ENCODE measurements at regions not wholly inside any gene's neighbourhood (a gene's known extent, or its start where the extent isn't known, plus 50 kb on each side); places are given as distances from the start of the nearest gene placed in this dataset.
"Not testable (repeated sequence)": the region's sequence is repeated elsewhere in the genome, so short reads cannot be mapped to it uniquely, and the experiment has no call there.

GRCh38 chr1:817071-817599 is 106.6 kb upstream of the SAMD11 start:
- not testable (repeated sequence) for DNase-seq

- DNase-seq = not testable (repeated sequence)
These were observed 105.8 kb upstream of the SAMD11 start for GRCh38 chr1:817658-818617.

GRCh38 chr1:818618-819291 is 105.0 kb upstream of the SAMD11 start:
- no peak for TF ChIP-seq POLR2A (IDR thresholded peaks at IDR 0.05; ENCODE audit: low read length)
- no peak for DNase-seq

GRCh38 chr1:820962-821361 is 102.8 kb upstream of the SAMD11 start:
- no peak for TF ChIP-seq POLR2A (IDR thresholded peaks at IDR 0.05; ENCODE audit: low read length)
- TF ChIP-seq GATA1 (IDR thresholded peaks at IDR 0.05; ENCODE audit: low read depth, low read length) = no peak

GRCh38 chr1:826808-827207 is 96.9 kb upstream of the SAMD11 start:
- DNase-seq = peak in 1 of 2 experiments; percentile 69

More at GRCh38 chr1:820962-821361, 102.8 kb upstream of the SAMD11 start:
- no peak for DNase-seq

GRCh38 chr1:827211-828063 is 96.3 kb upstream of the SAMD11 start:
- peak; percentile 93 to 95 for DNase-seq
- peak; percentile 32 for TF ChIP-seq POLR2A (IDR thresholded peaks at IDR 0.05; ENCODE audit: low read length)

GRCh38 chr1:829324-829723 is 94.4 kb upstream of the SAMD11 start:
- not testable (repeated sequence) for DNase-seq

- DNase-seq = peak; percentile 34 to 40
These were observed 93.8 kb upstream of the SAMD11 start for GRCh38 chr1:829932-830331.

- not testable (repeated sequence) for DNase-seq
These were observed 93.0 kb upstream of the SAMD11 start for GRCh38 chr1:830750-831149.

GRCh38 chr1:831522-831921 is 92.2 kb upstream of the SAMD11 start:
- DNase-seq = peak; percentile 29 to 61
- TF ChIP-seq GATA1 (IDR thresholded peaks at IDR 0.05; ENCODE audit: low read depth, low read length) (no peak), POLR2A (IDR thresholded peaks at IDR 0.05; ENCODE audit: low read length) (no peak)

- TF ChIP-seq POLR2A (IDR thresholded peaks at IDR 0.05; ENCODE audit: low read length) (no peak), GATA1 (IDR thresholded peaks at IDR 0.05; ENCODE audit: low read depth, low read length) (no peak)
- no peak for DNase-seq
These were observed 91.6 kb upstream of the SAMD11 start for GRCh38 chr1:832136-832535.

GRCh38 chr1:833226-833625 is 90.5 kb upstream of the SAMD11 start:
- not testable (repeated sequence) for DNase-seq

GRCh38 chr1:835509-835908 is 88.2 kb upstream of the SAMD11 start:
- not testable (repeated sequence) for DNase-seq

- not testable (repeated sequence) for DNase-seq
These were observed 86.1 kb upstream of the SAMD11 start for GRCh38 chr1:837601-838000.

- DNase-seq = not testable (repeated sequence)
These were observed 85.4 kb upstream of the SAMD11 start for GRCh38 chr1:838291-838690.

GRCh38 chr1:840592-840991 is 83.1 kb upstream of the SAMD11 start:
- not testable (repeated sequence) for DNase-seq

- DNase-seq = not testable (repeated sequence)
These were observed 81.9 kb upstream of the SAMD11 start for GRCh38 chr1:841671-842425.

- DNase-seq = peak; percentile 80 to 85
These were observed 80.9 kb upstream of the SAMD11 start for GRCh38 chr1:842799-843198.

- not testable (repeated sequence) for DNase-seq
These were observed 79.8 kb upstream of the SAMD11 start for GRCh38 chr1:843946-844345.

Data from erythroblast (primary cell).